Ascending aorta (tissue), 2 donors: ENCODE measurements at regions not wholly inside any gene's neighbourhood (a gene's known extent, or its start where the extent isn't known, plus 50 kb on each side); places are given as distances from the start of the nearest gene placed in this dataset.
"Not testable (repeated sequence)": the region's sequence is repeated elsewhere in the genome, so short reads cannot be mapped to it uniquely, and the experiment has no call there.

ENCODE experiments used
- DNase-seq, 2 donors: peaks; one replicate each; pipeline ENCODE4 v3.0.0-alpha.2; 2019; ENCODE audit warnings: low spot score in 2 of 2
- H3K27ac ChIP-seq, 2 donors: fragments of 200-600 bp; sonication (generic); one replicate each; pipeline ENCODE4 v1.5.1; 2016 to 2017; ENCODE audit warnings: mild to moderate bottlenecking in 1 of 2
- H3K27me3 ChIP-seq: fragments of 200-600 bp; sonication (generic); one replicate; pipeline ENCODE4 v1.5.1; 2017
- H3K36me3 ChIP-seq, 2 donors: fragments of 200-600 bp; sonication (generic); one replicate each; pipeline ENCODE4 v1.5.1; 2016
- H3K4me1 ChIP-seq, 2 donors: fragments of 200-600 bp; sonication (generic); one replicate each; pipeline ENCODE4 v1.5.1; 2016 to 2017; ENCODE audit warnings: mild to moderate bottlenecking in 1 of 2
- H3K4me3 ChIP-seq, 2 donors: fragments of 200-600 bp; sonication (generic); one replicate each; pipeline ENCODE4 v1.5.1; 2016 to 2017; ENCODE audit warnings: mild to moderate bottlenecking in 1 of 2
- H3K9me3 ChIP-seq, 2 donors: fragments of 200-600 bp; sonication (generic); one replicate each; pipeline ENCODE4 v1.5.1; 2016
- CTCF ChIP-seq, 3 experiments: fragments of 200-600 bp in 2 of 3; fragments of 450-650 bp in 1 of 3; sonication (generic) in 2 of 3; IDR thresholded peaks; one replicate each; pipeline ENCODE4 v1.5.1; 2016 to 2019; ENCODE audit warnings: antibody characterized with exemption in 3 of 3, mild to moderate bottlenecking in 1 of 3, moderate library complexity in 1 of 3
- intact Hi-C: fragments of 100-400 bp; cut with DNase I; formaldehyde crosslinking; loops from one replicate; pipeline ENCODE4 v1.15.1; 2023

GRCh38 chr10:23829556-23829955 is 379.4 kb upstream of the KIAA1217 start:
- H3K4me3 ChIP-seq = no peak overlapping the region
- no peaks in the 10 kb centered on the region for H3K27me3 ChIP-seq
- DNase-seq = no peak
- H3K4me1 ChIP-seq = no peaks in the 10 kb centered on the region
- no peaks in the 10 kb centered on the region for H3K36me3 ChIP-seq
- H3K9me3 ChIP-seq = no peaks in the 10 kb centered on the region
- TF ChIP-seq CTCF (IDR thresholded peaks at IDR 0.05) = no peak
- H3K27ac ChIP-seq = no peak overlapping the region
- intact Hi-C loops = no loop called here

GRCh38 chr10:23834091-23834490 is 374.8 kb upstream of the KIAA1217 start:
- Histone ChIP-seq H3K4me1 (no peaks in the 10 kb centered on the region), H3K27ac (no peak overlapping the region), H3K27me3 (no peaks in the 10 kb centered on the region), H3K36me3 (no peaks in the 10 kb centered on the region), H3K4me3 (no peak overlapping the region), H3K9me3 (no peaks in the 10 kb centered on the region)
- intact Hi-C loops = no loop called here
- DNase-seq = no peak
- TF ChIP-seq CTCF (IDR thresholded peaks at IDR 0.05) = no peak

- no peaks in the 10 kb centered on the region for H3K4me1 ChIP-seq
- no peaks in the 10 kb centered on the region for H3K9me3 ChIP-seq
- no peaks in the 10 kb centered on the region for H3K27me3 ChIP-seq
- intact Hi-C loops = no loop called here
- no peak overlapping the region for H3K27ac ChIP-seq
- DNase-seq = no peak
- H3K36me3 ChIP-seq = no peaks in the 10 kb centered on the region
- H3K4me3 ChIP-seq = no peak overlapping the region
- no peak for TF ChIP-seq CTCF (IDR thresholded peaks at IDR 0.05)
These were observed 358.3 kb upstream of the KIAA1217 start for GRCh38 chr10:23850631-23851030.

- Histone ChIP-seq H3K27ac (no peak overlapping the region), H3K4me3 (no peak overlapping the region), H3K27me3 (no peaks in the 10 kb centered on the region), H3K9me3 (no peaks in the 10 kb centered on the region), H3K36me3 (no peaks in the 10 kb centered on the region), H3K4me1 (no peaks in the 10 kb centered on the region)
- TF ChIP-seq CTCF (IDR thresholded peaks at IDR 0.05) = no peak
- intact Hi-C loops = no loop called here
- DNase-seq = no peak
These were observed 349.3 kb upstream of the KIAA1217 start for GRCh38 chr10:23859598-23859997.

- Histone ChIP-seq H3K27me3 (no peaks in the 10 kb centered on the region), H3K27ac (no peak overlapping the region), H3K36me3 (no peaks in the 10 kb centered on the region), H3K9me3 (no peaks in the 10 kb centered on the region), H3K4me3 (no peak overlapping the region), H3K4me1 (no peaks in the 10 kb centered on the region)
- no peak for TF ChIP-seq CTCF (IDR thresholded peaks at IDR 0.05)
- intact Hi-C loops = no loop called here
- no peak for DNase-seq
These were observed 344.2 kb upstream of the KIAA1217 start for GRCh38 chr10:23864631-23865147.

- H3K27ac ChIP-seq, H3K9me3 ChIP-seq, H3K36me3 ChIP-seq, DNase-seq, intact Hi-C loops, H3K4me3 ChIP-seq, H3K4me1 ChIP-seq, H3K27me3 ChIP-seq: not testable (repeated sequence)
These were observed 342.0 kb upstream of the KIAA1217 start for GRCh38 chr10:23866985-23867384.
